Ascending aorta (tissue), 2 donors: ENCODE measurements at regions not wholly inside any gene's neighbourhood (a gene's known extent, or its start where the extent isn't known, plus 50 kb on each side); places are given as distances from the start of the nearest gene placed in this dataset.

Experiments used
- DNase-seq, 2 donors: peaks; one replicate each; pipeline ENCODE4 v3.0.0-alpha.2; 2019; ENCODE audit warnings: low spot score in 2 of 2
- H3K27ac ChIP-seq, 2 donors: fragments of 200-600 bp; sonication (generic); one replicate each; pipeline ENCODE4 v1.5.1; 2016 to 2017; ENCODE audit warnings: mild to moderate bottlenecking in 1 of 2
- H3K27me3 ChIP-seq: fragments of 200-600 bp; sonication (generic); one replicate; pipeline ENCODE4 v1.5.1; 2017
- H3K36me3 ChIP-seq, 2 donors: fragments of 200-600 bp; sonication (generic); one replicate each; pipeline ENCODE4 v1.5.1; 2016
- H3K4me1 ChIP-seq, 2 donors: fragments of 200-600 bp; sonication (generic); one replicate each; pipeline ENCODE4 v1.5.1; 2016 to 2017; ENCODE audit warnings: mild to moderate bottlenecking in 1 of 2
- H3K4me3 ChIP-seq, 2 donors: fragments of 200-600 bp; sonication (generic); one replicate each; pipeline ENCODE4 v1.5.1; 2016 to 2017; ENCODE audit warnings: mild to moderate bottlenecking in 1 of 2
- H3K9me3 ChIP-seq, 2 donors: fragments of 200-600 bp; sonication (generic); one replicate each; pipeline ENCODE4 v1.5.1; 2016
- intact Hi-C: fragments of 100-400 bp; cut with DNase I; formaldehyde crosslinking; loops from one replicate; pipeline ENCODE4 v1.15.1; 2023
- TF ChIP-seq, protein P1 (sequence below), 3 experiments: fragments of 200-600 bp in 2 of 3; fragments of 450-650 bp in 1 of 3; sonication (generic) in 2 of 3; IDR thresholded peaks; one replicate each; pipeline ENCODE4 v1.5.1; 2016 to 2019; ENCODE audit warnings: antibody characterized with exemption in 3 of 3, mild to moderate bottlenecking in 1 of 3, moderate library complexity in 1 of 3

GRCh38 chr7:392822-393221, 102.9 kb downstream of the FOXL3 start:
- intact Hi-C loops: no loop called here
- Histone ChIP-seq H3K36me3 (no peaks in the 10 kb centered on the region), H3K27me3 (no peaks in the 10 kb centered on the region), H3K27ac (no peak overlapping the region), H3K4me3 (no peak overlapping the region), H3K4me1 (no peaks in the 10 kb centered on the region), H3K9me3 (peaks cover 0 to 11% of the 10 kb centered on the region in 2 donors)
- TF ChIP-seq, protein P1, sequence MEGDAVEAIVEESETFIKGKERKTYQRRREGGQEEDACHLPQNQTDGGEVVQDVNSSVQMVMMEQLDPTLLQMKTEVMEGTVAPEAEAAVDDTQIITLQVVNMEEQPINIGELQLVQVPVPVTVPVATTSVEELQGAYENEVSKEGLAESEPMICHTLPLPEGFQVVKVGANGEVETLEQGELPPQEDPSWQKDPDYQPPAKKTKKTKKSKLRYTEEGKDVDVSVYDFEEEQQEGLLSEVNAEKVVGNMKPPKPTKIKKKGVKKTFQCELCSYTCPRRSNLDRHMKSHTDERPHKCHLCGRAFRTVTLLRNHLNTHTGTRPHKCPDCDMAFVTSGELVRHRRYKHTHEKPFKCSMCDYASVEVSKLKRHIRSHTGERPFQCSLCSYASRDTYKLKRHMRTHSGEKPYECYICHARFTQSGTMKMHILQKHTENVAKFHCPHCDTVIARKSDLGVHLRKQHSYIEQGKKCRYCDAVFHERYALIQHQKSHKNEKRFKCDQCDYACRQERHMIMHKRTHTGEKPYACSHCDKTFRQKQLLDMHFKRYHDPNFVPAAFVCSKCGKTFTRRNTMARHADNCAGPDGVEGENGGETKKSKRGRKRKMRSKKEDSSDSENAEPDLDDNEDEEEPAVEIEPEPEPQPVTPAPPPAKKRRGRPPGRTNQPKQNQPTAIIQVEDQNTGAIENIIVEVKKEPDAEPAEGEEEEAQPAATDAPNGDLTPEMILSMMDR (IDR thresholded peaks at IDR 0.05): no peak
- no peak for DNase-seq

DNA sequence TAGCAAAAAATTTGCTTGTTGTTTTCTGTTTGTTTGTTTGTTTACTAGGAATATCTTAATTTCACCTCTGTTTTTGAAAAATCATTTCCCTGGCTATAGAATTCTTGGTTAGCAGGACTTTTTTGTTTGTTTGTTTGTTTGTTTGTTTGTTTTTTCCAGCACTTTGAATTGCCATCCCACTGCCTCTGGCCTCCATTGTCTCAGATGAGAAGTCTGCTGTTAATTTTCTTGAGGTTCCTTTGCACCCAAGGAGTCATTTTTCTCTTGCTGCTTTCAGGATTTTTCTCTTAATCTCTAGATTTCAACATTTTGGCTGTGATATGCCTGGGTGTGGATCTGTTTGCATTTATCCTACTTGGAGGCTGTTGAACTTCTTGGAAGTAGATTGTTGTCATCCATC, 105.7 kb downstream of the FOXL3 start:
- intact Hi-C loops: no loop called here
- H3K27me3 ChIP-seq: no peaks in the 10 kb centered on the region
- no peak for DNase-seq
- TF ChIP-seq, protein P1 (IDR thresholded peaks at IDR 0.05): no peak
- no peak overlapping the region for H3K27ac ChIP-seq
- no peaks in the 10 kb centered on the region for H3K4me1 ChIP-seq
- no peak overlapping the region for H3K4me3 ChIP-seq
- peaks cover 0 to 19% of the 10 kb centered on the region in 2 donors for H3K9me3 ChIP-seq
- H3K36me3 ChIP-seq: no peaks in the 10 kb centered on the region

GRCh38 chr7:398888-399287, 108.9 kb downstream of the FOXL3 start:
- H3K36me3 ChIP-seq: no peaks in the 10 kb centered on the region
- no peak for DNase-seq
- intact Hi-C loops: no loop called here
- H3K4me1 ChIP-seq: no peaks in the 10 kb centered on the region
- TF ChIP-seq, protein P1 (IDR thresholded peaks at IDR 0.05): no peak
- peaks cover 0 to 19% of the 10 kb centered on the region in 2 donors for H3K9me3 ChIP-seq
- no peak overlapping the region for H3K27ac ChIP-seq
- no peak overlapping the region for H3K4me3 ChIP-seq
- no peaks in the 10 kb centered on the region for H3K27me3 ChIP-seq

DNA sequence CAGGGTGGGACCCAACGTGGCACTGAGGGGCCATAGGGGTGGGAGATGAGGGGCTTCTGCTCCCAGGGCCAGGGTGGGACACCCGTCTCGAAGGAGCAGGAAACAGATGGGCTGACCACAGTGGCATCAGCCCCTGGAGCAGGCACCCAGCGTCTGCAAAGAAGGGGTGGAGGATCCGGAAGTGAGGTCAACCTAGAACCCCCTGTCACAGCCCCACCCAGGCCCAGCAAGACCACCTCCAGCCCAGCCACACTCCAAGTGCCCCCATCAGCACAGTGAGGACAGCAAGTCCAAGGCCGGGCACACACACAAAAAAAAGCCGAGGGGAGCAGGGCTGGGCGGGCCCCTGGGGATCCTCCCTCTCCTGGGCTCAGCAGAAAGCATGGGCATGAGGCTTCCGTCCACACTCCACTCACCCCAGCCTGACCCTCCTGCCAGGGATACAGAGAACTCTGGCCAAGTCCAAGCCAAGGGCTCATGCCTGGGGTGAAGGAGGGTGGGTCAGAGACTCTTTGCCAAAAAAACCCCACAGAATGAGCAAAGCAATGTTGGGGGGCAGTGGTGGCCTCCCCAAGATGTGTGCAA, 111.0 kb downstream of the FOXL3 start:
- H3K27ac ChIP-seq: no peak overlapping the region
- H3K27me3 ChIP-seq: no peaks in the 10 kb centered on the region
- peaks cover 0 to 11% of the 10 kb centered on the region in 2 donors for H3K9me3 ChIP-seq
- TF ChIP-seq, protein P1 (IDR thresholded peaks at IDR 0.05): no peak
- no peak overlapping the region for H3K4me3 ChIP-seq
- DNase-seq: no peak
- no peaks in the 10 kb centered on the region for H3K4me1 ChIP-seq
- H3K36me3 ChIP-seq: no peaks in the 10 kb centered on the region
- intact Hi-C loops: no loop called here

DNA sequence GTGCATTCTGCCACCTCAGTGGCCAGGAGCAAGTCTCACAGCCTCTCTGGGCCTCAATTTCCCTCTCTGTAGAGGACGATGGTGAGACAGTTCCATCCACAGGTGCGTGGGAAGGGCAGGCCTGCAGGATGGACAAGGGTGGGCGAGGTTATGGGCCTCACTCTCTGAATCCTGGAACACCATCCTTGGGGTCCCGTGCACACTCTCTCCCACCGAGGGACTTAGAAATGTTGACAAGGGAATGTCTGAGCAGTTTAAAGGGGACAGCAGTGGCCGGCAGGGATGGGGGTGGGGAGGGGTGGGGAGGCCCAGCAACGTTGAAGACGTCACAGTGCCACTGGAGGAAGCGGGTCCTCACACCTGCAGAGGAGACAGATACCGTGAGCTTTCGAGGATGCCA, 111.5 kb downstream of the FOXL3 start:
- H3K27me3 ChIP-seq: no peaks in the 10 kb centered on the region
- H3K9me3 ChIP-seq: peaks cover 0 to 8% of the 10 kb centered on the region in 2 donors
- H3K4me3 ChIP-seq: no peak overlapping the region
- intact Hi-C loops: no loop called here
- H3K36me3 ChIP-seq: no peaks in the 10 kb centered on the region
- H3K4me1 ChIP-seq: no peaks in the 10 kb centered on the region
- TF ChIP-seq, protein P1 (IDR thresholded peaks at IDR 0.05): no peak
- no peak overlapping the region for H3K27ac ChIP-seq
- DNase-seq: no peak
